Activated CD4-positive, alpha-beta T cell treated with anti-CD3 and anti-CD28 coated beads, Interleukin-2, amount 50 U/mL, for 48 hours (primary cell): ENCODE measurements at regions not wholly inside any gene's neighbourhood (a gene's known extent, or its start where the extent isn't known, plus 50 kb on each side); places are given as distances from the start of the nearest gene placed in this dataset.

ENCODE experiments used
- DNase-seq, 2 experiments: peaks; one replicate each; pipeline ENCODE4 v3.0.0-alpha.2; 2020

DNA sequence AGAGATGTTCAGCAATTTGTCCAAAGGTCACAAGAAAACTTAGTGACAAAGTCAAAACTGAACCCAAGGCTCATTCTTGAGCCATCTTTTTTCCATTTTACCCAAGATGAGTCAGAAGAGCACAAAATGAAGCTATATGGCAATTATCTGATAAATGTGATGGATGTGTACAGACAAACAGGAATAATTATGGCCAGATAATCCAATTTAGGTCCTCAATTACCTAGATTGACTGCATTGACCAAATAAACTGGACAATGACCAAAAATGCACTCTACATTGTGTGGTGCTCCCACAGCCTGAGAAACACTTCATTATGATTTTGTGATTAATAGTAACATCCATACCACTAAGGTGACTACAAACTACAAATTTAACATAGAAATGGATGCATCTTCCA is 1105.8 kb downstream of the IGSF11 start:
- DNase-seq = no peak

DNA sequence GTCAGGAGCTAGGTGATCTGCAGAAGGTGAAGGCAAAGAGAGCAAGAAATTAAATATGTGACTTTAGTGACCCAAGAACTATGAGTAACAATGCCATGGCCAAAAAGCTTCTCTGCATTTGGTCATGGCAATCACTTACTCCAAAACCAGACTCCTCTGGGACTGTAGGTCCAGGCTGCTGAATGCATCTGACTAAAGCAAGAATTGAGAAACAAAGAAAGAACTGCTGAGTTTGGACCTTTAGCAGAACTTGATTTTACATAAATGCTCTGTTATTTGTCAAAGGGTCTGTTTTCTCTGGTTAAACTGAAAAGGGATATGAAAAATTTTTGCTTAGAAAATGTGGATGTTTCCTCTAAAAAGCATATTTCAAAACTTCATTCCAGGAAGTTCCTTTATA is 1102.2 kb downstream of the IGSF11 start:
- DNase-seq = no peak

DNA sequence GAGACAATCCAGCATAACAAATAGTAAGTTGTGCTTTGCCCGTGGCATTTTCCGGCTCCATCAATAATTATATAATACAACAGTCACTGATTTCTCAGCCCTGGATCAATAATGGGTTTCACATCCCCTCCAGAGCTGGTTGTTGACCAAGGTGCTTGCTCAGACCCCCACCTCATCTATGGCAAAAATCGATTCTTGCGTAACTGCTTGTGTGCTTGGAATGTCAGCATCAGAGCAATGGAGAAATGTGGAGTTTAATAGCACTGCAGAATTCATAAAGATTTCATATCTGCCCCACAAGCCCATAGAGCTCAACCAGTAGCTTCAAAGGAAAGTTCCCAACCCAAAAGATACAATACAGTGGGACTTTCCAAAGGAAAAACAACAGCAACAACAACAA is 1098.5 kb downstream of the IGSF11 start:
- no peak for DNase-seq

DNA sequence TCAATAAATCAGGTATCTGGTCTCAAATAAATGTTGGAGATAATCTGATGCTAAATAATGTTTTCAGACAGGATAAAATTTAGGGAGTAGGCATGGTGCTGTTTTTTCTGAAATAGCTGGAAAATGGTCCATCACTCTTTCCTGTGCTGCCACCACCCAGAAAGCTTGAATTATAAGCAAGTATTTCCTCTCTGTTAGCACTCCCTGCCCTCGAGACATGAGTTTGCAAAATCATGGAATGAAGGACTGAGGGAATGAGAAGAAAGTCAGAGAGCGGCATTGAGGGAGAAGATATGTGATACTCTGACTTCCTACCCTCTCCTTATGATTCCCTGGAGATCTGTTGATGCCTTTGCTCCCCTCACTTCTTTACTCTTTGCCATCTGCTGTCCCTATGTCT is 1095.7 kb downstream of the IGSF11 start:
- DNase-seq = no peak

DNA sequence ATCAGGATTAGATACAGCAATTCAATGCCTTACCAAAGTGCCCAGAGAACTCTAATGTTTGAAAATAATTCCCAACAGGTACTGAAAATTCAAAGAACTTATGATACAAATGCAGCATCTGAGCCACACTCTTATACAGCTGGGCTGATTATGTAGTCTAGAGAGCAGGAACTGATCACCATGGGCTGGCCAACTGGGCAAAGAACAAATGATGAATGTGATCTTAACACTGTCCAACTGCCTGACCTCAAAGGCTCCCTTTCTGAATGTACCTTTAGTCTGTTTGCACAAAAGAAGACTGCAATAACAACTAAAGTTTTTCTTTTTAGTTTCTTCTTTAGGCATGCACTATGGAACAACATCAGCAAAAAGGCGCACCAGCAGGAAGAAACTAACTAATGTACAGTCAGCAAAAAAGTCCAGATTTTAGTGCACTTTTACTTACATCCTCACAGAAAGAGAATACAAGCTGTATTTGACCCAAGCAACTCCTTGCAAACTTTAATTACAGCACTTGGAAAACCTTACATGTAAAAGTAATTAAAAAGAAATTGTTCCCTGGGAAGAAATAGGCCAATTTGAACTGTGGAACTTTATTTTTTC is 1095.1 kb downstream of the IGSF11 start:
- DNase-seq = no peak

DNA sequence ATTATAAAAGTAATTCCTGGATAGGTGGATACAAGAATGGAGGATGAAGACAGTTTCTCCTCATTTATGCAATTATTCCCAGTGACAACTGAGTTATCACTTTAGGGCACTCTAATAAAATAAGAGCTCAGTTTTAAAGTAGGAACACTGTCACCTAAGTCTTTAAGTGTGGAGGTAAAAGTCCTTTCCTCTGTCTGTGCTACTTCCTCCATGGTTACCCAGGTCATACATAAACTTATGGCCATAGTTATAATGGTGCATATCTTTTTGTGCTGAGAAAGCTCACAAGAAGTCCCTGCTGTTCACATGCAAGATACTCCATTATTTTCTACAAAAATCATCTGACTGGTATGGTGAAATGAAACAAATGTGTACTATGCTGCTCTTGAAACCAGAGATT is 1093.6 kb downstream of the IGSF11 start:
- no peak for DNase-seq

DNA sequence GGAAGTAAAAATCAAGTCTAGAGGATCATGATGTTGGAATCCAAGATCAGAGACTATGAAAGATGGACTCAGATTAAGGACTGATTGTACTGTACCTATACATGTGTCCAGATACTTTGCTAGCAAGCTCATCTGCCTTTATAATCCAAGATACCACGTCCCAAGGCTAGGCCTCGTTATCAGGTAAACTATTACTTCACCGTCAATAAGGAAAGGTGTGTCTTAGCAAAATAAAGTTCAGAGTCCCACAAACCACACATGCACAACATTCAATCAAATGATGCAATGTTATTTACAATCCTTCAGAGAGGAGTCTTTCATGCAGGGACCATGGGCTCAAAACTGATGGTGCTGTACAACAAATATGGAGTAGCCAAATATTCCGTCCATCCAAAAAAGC is 1092.9 kb downstream of the IGSF11 start:
- no peak for DNase-seq

DNA sequence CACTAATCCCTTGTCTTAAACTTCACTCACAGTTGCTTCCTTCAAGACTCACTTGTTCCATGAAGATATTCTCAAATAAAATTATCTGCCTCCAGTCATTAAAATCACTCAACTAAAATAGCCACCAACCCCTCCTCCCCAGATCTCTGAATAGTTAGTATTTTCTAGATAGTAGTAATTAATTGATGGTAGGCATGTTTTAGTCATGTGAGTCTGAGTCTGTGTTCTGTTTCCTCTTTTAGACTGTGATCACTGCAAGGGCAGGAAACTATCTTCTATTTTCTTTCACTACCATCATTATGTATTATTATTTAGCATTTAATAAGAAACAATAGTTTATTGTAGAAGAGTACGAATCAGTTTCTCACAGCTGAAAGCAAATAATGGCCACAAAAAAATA is 1080.5 kb downstream of the IGSF11 start:
- DNase-seq = no peak

DNA sequence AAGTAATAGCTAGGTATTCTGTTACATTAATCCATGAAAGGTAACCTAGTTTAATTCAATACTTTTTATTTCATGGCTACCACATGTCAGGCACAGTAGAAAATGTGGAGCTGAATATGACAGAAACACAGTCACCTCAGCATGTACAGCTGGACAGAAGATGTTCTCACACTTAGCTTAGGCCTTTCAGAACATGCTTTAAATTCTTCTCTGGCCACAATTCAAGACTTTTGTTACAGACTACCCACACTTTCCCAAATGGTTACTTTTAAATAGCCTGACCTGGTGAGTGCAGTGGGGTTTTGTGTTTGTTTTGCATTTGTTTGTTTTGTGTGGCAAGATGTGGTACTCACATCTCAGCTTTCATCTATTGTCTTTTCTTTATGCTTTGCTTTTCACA is 1079.5 kb downstream of the IGSF11 start:
- no peak for DNase-seq

DNA sequence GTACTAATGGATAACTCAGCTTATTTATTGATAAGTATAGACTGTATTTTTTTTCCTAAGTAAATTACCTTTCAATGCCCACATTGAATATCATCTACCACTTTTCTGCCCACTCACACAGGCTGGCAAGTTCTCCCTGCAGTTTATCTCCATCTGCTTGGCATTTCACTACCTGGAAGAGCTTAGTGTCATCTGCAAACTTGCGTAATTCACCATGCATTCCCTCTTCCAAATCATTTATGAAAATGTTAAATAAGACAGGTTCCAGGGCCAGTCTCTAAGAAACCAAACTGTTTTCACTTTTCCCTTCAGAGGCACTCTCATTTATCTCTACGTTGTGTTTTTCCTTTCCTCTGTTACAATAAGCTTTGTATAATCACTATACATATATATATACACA is 1076.6 kb downstream of the IGSF11 start:
- no peak for DNase-seq

DNA sequence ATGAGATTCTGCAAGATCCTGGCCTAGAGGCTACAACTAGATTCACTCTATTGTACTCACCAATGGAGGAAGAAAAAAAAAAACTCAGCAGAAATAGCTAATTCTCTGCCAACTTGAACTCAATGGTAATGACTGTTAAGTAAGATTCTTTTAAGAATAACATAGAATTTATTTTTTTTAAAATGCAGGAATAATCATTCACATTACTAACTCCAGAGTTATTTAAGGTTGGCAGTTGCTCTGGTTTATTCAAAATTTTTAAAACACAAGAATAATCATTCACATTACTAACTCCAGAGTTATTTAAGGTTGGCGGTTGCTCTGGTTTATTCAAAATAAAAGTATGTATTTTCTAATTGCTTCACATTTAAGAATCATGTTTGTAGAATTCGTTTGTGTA is 1071.9 kb downstream of the IGSF11 start:
- DNase-seq = no peak

DNA sequence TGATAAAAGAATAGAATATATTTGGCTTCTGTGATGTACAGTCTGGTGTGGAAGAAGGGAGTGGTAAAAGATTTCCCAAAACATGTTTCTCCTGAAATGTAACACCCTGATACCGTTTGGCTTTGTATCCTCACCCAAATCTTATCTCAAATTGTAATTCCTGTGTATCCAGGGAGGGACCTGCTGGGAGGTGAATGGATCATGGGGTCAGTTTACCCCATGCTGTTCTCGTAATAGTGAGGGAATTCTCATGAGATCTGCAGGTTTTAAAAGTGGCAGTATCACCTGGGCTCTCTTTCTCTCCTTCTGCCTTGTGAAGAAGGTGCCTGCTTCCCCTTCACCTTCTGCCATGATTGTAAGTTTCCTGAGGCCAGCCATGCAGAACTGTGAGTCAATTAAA is 1070.8 kb downstream of the IGSF11 start:
- DNase-seq = no peak

DNA sequence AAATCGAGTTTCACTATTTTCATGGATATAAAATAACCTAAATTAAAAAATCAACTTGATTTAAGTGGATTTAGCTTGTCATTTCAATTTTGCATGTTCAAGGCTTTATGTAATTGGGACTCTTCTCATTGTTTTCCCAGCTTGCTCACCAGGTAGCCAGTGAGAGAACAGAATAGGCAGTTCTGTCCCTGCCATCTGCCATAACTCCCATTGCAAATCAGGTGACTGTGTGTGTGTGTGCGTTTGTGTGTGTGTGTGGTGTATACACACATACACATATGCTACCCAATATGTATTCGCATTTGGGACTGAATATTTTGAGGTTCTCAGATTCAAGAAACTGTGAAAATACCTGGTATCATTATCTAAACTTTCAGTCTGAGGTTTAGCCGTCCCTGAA is 1069.8 kb downstream of the IGSF11 start:
- DNase-seq = no peak

DNA sequence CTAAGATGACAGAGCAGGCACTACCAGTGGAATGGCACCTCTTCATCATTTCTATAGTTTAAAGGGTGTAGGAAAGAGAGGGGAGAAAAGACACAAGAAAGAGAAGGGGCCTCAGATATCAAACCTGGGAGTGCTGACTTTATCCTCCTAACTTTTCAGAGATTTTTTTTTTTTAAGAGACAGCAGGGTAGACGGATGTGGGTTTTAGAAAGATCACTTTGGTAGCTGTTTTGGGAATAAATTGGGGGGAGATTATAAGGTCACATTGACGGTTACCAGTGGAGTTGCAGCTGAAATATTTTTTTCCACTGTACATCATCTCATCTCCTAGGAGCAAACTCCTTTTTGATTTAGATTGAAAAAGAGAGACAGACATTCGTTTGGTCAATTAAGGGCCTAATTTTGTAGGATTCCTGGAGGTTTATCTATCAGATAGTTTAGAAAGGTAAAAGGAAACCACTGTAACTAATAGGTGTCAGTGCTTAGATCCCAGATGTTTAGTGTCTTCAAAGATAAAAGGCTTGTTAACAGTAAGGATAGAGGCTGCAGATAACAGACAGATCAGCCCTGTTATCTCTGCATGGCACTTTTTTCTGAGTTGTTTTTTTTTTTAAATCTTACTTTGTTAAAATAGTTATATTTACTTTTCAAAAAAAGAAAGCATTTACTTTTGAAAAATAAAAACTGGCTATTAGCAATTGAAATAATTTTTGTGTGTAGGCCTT is 1057.0 kb downstream of the IGSF11 start:
- no peak for DNase-seq

DNA sequence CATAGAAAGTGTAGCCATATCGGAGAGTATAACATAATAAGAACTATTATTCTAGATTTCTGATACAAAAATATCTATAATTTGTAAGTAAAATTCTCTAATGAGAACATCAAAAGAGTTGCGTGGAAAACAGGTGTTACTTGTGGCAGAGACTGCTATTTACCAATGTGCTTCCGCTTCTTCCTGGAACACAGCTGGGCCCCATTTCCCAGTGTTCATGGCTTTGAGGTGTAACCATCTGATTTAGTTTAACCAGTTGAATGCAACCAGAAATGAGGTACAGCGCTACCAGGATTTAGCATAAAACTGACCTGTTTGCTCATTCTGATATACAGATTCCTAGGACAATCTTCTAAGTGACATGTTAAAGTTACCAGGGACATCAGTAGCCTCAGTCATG is 1055.2 kb downstream of the IGSF11 start:
- DNase-seq = no peak

DNA sequence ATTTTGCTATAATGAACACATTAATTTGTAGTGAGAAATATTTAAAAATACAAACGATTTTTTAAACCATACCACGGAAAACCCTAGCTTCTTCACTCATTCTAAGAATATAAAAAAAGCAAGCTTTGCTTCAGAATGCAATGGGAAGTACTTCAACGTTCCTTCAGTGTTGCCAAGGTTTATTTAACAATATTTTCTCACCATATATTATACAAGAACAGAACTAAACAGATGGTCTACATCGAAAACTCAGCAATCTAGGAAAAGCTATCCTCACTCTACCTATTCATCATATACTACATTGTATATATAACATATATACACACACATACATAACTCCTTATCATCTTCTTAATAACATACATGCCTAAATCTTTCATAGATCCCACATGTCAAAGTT is 1047.4 kb downstream of the IGSF11 start:
- DNase-seq = no peak

DNA sequence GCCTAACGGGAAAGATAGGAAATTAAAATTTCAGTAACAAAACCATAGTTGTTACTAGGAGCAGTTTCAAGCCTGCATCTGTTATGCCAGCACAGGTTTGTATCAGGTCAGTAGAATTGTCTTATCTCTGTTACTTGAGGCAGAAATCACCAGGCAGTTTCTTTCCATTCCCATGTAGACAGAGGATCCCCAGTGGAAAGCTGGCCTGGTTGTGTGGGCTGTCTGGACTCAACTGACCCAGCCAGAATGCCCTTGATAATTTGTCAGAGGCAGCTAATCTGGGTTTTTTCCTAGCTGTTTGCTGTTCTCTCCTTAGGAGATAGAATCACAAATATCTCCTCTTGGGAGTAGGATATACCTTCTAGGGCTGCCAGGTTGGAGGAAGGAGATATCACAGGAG is 1044.7 kb downstream of the IGSF11 start:
- DNase-seq = no peak

DNA sequence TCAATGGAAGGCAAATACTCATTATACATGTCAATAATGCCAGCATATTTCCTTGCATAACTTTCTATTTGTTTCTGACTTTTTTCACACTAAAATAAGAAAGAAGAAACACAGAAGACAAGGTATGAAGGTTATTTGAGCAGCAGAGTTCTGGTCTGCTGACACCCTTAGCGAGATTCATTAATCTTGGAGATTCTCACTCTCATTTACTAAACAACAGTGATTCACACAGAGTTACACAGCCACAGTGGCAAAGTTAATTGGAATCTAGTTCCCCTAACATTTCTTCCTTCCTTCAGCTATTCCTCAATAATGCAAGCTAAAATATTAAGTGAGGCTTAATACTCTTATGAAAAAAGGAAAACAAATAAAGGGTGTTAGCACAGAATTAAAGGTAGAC is 1044.0 kb downstream of the IGSF11 start:
- no peak for DNase-seq

DNA sequence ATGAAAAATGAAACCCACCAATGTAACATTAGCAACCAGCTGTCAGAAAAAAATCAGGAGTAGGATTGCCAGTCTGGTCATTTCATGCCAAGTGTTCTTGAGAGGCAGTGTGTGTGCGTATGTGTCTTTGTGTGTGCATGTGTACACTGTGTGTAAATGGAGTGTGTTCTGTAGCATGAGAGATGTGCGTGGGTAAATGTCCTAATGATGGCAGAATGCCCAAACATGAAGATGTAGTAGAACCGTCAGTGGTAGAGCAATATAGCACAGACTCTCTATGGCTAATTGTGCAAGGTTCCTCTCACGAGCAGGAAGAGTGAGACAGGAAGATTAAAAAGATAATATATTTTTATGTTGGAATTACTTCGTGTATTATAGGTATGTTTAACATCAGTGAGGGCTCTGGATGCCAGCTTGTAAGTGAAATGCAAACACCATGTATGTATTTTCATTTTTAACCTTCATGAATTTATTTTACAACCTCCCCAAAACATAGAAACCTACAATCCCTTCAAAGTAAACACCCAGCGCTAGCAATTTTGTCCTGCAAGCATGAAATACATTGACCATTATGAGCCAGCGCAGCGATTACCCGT is 1038.7 kb downstream of the IGSF11 start:
- no peak for DNase-seq

DNA sequence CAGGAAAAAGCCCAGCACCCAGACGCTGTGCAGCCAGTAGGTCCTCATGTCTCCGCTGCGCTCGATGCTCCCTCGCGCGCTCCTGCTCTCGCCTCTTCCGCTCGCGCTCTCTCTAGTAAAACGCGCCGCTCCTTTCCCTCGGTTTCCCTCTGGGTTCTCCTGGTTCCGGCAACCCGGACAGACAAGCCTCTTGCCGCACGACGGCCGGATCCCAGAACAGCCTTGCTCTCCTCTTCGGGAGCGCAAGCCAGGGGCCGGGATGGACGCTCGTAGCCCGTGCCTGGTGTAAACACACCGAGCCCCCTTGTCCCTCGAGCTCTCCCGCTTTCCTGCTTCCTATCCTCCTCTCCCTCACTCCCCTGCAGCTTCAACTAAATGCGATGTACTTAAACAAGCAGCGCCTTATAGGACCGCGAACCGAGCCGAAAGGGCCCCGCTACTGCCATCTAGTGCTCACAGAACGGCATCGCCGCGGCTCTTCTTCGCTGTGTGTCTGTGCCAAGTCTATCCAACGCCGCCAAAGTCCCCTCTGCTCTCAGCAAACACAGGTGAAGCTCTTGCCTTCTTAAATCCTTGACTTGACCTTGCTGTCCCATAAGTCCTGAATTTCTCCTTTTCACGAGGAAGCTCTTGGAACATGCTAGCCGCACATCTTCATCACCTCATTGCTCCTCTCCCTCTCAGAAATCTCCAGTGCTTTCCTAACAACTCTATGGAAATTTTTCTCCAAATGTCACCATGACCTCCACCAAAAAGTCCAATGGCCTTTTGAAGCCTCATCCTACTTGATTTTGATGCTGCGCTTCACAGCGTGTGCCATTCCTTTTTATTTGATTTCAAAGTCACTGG is 1037.2 kb downstream of the IGSF11 start:
- peak; percentile 56 to 65 for DNase-seq

DNA sequence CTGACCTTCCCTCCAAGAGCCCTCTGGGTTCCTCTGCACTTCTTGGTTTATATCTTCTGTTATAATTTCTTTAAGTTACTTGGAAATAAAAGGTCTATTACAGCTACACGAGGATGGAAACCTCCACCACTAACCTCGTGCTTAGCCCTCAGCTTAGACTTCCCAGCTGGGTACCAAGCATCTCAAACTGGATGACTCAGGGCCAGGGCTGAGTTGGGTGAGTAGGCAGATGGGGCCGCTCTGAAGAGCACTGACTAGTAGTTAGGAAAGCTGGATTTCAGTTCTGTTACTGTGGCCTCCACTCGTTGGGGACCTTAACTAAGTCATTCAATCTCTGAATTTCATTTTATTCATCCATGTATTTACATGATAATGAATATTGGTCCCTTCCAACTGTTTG is 1036.6 kb downstream of the IGSF11 start:
- DNase-seq = no peak

DNA sequence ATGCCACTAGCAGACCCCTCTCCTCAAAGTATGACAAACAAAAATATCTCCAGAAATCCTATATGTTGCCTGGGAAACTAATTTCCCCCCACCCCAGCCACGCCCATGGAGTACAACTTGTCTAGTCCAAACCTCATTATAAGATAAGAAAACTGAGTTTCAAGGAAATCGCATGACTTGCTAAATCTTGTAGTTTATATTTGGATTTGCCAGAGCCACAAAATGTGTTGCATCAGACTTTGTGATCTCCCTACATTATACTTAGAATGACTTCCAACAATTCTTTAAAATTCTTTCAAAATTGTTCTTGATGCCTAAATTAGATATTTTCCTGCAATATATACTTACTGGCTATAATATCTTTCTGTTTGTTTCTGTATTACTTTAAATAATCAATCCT is 1034.4 kb downstream of the IGSF11 start:
- DNase-seq = no peak

DNA sequence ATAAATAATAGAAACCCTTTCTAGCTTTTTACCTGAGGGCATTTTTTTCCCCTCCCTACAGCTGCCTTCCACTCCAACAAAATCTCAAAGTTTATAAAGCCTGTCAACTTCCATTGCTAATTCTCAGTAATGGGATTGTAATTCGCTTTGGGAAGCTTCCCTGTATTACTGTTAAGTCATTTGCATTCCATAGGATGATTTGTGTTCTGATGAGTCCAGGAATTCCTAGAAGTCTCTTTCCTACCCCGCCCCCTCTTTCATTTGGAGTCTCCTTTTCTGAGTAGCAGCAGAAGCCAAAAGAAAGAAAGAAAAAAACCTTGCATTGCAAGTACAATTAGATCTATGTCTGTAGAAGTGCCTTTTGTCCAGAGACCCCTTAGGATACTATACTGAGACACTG is 1033.3 kb downstream of the IGSF11 start:
- DNase-seq = no peak

DNA sequence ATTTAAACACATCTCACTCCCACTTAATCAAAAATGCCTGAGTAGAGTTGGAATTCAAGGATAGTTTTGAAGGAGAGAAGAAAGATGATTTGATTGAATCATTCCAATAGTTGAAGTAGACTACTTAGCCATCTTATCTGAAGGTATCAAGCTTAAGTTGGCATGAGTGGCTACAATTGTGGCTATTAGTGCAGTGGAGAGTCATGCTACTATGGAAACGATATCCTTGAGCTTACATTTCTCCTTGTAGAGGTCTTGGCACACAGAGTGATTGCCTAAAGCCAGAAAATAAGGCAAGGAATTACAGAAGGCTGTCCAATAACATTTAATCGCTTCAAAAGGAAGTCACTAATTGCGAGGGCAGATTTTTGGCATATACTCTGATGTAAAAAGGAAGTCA is 1022.7 kb downstream of the IGSF11 start:
- no peak for DNase-seq
